ENCODE measurements at regions not wholly inside any gene's neighbourhood (a gene's known extent, or its start where the extent isn't known, plus 50 kb on each side); places are given as distances from the start of the nearest gene placed in this dataset.

DNA sequence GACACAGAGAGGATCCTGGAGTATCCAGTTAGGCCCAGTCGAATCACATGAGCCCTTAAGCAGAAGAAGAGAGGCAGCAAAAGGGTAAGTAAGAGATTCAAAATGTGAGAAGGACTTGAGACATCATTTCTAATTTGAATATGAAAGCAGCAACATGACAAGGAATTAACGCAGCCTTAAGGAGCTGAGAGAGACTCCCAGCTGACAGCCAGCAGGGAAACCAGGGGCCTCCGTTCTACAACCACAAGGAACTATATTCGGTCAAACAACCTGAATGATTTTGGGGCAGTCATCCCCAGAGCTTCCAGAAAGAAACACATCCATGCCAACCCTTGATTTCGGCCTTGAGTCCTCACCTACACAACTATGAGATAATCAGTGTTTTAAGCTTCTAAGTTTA, 189.7 kb upstream of the MTNR1B start:
- TF ChIP-seq CTCF (IDR thresholded peaks at IDR 0.05) (no peak), POLR2A (IDR thresholded peaks at IDR 0.05) (no peak), EP300 (IDR thresholded peaks at IDR 0.05) (no peak)
